NCI-H2107 treated with DMSO at 0.1 percent for 48 hours (cell line): ENCODE measurements at regions not wholly inside any gene's neighbourhood (a gene's known extent, or its start where the extent isn't known, plus 50 kb on each side); places are given as distances from the start of the nearest gene placed in this dataset.

Experiments used
- DNase-seq: peaks from one replicate; lab custom pipeline; 2025; ENCODE audit not compliant: unreplicated experiment; lab: John Stamatoyannopoulos, UW

GRCh38 chr6:119476554-119476953 lies 127.0 kb upstream of the MAN1A1 start:
- no peak for DNase-seq

GRCh38 chr6:119476024-119476423 lies 126.5 kb upstream of the MAN1A1 start:
- no peak for DNase-seq

- no peak for DNase-seq
Observed at GRCh38 chr6:119470893-119471542, 121.5 kb upstream of the MAN1A1 start.

DNA sequence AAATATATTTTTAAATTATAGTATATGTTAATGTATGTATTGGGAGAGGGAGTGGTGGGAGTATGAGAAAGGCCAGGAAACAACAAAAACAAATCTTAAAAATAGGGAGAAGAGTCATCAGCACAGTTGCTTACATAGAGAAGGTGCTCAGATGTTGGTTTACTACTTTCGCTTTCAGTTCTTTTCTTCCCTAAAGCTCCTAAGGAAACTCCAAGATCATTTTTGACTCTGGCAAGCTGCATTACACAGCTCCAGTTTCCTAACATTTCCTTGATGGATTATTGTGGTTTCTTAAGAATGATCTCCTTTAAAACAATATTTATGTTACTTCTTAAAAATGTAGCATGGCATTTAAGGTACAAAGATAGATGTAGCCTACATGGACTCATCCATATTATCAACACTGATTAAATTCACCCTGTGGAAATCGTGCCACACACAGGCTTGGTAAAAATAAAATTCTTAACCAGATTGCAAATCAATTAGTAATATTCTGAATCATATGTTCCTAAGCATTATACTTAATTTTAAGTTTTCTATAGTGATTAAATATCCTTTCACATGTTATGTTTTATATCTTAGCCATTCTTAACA lies 118.0 kb upstream of the MAN1A1 start:
- no peak for DNase-seq

GRCh38 chr6:119466226-119466625 lies 116.7 kb upstream of the MAN1A1 start:
- no peak for DNase-seq

DNA sequence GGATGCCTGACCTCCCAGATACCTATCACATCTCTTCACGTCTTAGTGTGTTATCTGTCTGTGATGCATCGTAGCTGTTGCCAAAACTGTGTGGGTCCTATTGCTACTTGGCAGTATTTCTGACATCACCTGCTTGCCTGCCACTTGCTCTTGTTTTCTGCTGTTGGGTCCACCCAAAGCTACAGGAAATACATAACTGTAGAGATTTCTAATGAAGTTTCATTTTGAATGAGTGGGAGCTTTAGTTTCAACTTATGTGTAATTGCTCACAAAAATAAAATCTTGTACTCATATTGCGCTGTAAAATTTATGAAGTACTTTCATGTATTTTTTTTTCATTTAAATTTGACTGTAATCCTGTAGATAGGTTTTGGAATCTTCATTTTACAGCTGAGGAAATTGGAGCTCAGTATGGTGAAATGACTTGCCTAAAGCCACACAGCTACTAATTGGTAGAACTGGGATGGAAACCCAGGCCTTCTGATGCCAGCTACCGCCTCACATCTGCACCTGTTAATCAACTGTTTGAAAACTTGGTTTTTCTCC lies 113.6 kb upstream of the MAN1A1 start:
- DNase-seq, result no peak

DNA sequence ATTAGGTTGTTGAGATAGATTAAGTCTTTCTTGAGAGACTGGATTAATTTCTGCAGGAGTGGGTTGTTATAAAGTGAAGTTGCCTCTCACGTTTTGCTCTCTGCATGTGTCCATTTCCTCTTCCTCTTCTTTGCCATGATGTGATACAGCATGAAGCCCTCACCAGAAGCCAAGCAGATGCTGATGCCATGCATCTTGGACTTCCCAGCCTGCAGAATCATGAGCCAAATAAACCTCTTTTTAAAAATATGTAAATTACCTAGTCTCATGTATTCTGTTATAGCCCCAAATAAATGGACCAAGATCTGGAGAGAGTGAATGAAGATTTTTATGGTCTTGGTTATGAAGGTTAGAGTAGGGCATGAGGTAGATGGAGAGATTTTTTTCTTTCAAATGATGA lies 111.6 kb upstream of the MAN1A1 start:
- DNase-seq, result no peak

DNA sequence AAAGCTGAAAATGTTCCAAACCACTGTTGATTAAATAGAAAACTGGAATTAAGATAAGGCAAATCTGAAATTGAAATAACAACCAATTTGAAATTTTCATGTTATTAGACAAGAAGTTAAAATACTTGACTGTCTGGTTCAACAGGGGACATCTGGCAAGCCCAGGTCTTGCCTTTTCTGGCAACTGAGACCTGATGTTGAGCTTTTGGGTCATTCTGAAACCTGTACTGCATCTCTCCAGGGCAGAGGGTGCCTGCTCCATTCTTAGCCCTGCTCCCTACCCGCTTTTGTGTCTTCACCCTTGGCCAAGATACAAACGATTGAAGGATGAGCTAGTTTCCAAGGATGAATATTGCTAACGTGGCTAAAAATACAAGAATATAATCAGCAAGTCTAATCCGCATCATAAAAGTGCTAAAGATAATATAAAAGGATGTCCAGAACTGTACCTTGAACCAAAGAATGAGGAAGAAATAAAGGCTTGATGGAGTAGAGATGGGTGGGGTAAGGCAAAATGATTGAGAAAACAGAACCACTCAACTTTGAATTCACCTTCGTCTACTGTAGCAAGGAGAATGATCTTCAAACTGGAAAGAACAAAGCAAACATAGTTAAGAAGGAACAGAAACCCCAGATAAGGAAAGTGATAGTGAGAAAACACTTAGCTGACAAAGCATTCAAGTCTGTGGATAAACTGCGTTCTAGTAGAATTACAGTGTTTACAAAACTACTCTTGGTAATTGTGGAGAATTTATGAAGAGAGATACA lies 109.8 kb upstream of the MAN1A1 start:
- DNase-seq, result no peak

- DNase-seq, result no peak
Observed at GRCh38 chr6:119454714-119455113, 105.2 kb upstream of the MAN1A1 start.

DNA sequence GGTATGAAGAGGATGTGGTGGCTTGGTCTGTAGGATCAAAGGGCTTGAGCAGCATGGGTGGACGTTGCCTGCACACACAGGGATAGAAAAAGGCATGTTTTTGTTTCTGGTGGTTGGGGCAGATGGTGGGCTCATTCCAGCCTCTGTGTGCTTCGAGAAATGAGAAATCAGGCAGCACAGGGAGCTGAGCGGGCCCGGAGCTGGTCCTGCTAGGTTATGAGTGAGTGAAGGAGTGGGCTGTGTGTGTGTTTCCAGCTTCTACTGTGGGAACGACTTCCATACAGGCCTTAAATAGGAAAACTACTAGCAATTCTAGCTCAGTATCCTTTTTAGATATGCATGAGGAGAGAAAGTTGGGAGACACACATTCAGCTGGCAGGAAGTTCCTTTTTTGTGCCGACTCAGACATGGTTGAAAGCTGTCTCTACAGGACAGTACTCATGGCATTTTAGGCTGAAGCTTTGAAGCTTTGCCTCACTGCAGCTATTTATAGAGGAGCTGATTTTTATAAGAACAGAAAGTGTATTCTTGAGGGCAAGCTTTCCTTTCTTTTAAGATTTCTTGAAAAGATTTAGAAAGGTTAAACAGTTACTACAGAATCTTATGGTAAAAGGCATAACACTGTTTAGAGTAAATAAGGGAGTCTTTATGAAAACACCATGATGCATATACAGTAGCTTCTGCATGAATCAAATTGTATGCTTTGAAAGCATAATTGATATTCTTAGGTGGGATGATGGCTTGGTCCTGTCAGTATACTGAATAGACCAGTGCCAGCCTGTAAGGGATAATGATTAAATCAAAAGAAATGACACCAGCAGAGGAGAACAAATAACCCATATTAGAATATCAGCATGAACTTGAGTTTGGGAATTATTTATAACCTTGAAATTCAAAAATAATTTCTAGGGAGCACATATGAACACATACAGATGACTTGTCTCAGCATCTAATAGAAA lies 104.0 kb upstream of the MAN1A1 start:
- DNase-seq, result no peak

GRCh38 chr6:119449331-119450156 lies 100.0 kb upstream of the MAN1A1 start:
- DNase-seq, result no peak

GRCh38 chr6:119447921-119448320 lies 98.4 kb upstream of the MAN1A1 start:
- DNase-seq, result no peak

GRCh38 chr6:119446609-119447008 lies 97.0 kb upstream of the MAN1A1 start:
- DNase-seq, result no peak

- no peak for DNase-seq
Observed at GRCh38 chr6:119446115-119446554, 96.6 kb upstream of the MAN1A1 start.

- no peak for DNase-seq
Observed at GRCh38 chr6:119445666-119446065, 96.1 kb upstream of the MAN1A1 start.

- no peak for DNase-seq
Observed at GRCh38 chr6:119444642-119445557, 95.3 kb upstream of the MAN1A1 start.

DNA sequence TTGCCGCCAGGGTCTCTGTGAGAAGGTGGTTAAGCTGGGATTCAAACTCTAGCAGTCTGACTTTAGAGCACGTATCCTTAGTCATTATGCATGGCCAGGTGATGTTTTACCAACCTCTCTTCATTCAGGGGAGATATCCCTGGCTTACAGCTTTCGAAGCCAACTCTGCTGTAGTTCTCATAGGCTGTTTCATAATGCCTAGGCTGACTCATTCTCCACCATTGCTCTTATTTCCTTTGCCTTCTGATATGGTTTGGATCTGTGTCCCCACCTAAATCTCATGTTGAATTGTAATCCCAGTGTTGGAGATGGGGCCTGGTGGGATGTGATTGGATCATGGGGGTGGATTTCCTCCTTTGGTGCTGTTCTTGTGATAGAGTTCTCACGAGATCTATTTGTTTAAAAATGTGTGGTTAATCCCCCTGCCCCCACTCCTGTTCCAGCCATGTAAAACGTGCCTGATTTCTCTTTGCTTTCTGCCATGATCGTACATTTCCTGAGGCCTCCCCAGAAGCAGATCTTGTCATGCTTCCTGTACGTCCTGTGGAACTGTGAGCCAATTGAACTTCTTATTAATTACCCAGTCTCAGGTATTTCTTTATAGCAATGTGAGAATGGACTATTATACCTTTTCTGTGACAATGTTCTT lies 94.6 kb upstream of the MAN1A1 start:
- DNase-seq, result no peak

DNA sequence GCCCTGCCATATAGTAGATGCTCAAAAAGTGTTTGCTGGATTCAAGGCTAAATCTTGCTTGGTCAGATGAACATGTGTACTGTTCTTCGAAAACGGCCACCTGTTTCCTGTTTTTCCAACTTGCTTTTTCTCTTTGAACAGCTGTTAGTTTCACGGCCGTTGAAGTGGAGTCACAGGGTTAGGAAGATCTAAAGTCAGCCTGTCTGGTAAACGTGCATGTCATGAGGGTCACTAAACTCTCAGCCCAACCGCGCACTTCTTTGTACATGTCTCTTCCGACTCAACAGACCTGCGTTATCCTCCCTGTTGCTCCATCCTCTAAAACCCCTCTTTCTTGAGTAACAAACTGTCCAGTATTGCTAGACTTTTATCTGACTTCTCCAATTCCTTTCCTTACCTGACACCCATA lies 93.2 kb upstream of the MAN1A1 start:
- no peak for DNase-seq
